Activated T-cell treated with anti-CD3 and anti-CD28 coated beads, Interleukin-2, amount 50 U/mL, for 48 hours (primary cell): ENCODE measurements at regions not wholly inside any gene's neighbourhood (a gene's known extent, or its start where the extent isn't known, plus 50 kb on each side); places are given as distances from the start of the nearest gene placed in this dataset.
"Not testable (repeated sequence)": the region's sequence is repeated elsewhere in the genome, so short reads cannot be mapped to it uniquely, and the experiment has no call there.

Source experiments
- DNase-seq, 2 experiments: peaks; one replicate each; pipeline ENCODE4 v3.0.0-alpha.2; 2020

DNA sequence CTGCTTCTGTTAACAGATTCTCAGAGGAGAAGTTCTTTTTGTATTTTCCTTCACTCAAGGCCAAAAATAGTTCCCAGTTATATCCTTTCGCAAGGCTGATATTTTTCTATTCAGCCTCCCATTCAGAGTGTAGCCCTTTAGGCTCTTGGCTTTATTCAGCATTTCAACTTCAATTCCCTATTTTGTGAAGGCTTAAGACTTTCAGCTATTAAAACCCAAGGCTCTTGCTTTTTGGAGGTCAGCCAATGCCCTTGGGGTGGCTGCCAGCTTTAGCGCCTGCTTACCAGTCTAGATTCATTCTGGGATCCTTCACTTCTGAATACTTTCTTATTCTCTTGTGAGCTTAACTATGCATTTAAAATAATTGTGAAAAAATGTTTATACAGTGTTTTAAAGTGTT lies 57.3 kb upstream of the ADGRA3 start:
- no peak for DNase-seq

GRCh38 chr4:22573641-22574040 lies 57.8 kb upstream of the ADGRA3 start:
- no peak for DNase-seq

DNA sequence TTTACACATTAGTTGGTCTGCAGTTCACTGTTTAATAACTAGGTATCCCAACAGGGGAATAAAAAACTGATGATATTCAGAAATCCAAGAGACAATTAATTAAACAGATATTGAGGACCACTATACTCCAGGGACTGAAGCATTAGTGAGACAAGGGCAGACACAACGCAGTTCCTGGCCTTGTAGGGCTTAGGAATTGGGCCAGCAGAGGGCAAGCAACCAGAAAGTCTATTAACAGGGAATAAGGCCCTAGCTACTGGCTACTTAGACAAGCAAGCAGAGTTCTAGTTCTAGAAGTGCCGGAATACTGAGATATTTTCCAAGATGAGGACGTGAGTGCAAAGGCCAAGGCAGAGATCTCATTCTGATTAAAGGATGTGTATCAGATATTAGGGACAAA lies 58.6 kb upstream of the ADGRA3 start:
- DNase-seq = no peak

DNA sequence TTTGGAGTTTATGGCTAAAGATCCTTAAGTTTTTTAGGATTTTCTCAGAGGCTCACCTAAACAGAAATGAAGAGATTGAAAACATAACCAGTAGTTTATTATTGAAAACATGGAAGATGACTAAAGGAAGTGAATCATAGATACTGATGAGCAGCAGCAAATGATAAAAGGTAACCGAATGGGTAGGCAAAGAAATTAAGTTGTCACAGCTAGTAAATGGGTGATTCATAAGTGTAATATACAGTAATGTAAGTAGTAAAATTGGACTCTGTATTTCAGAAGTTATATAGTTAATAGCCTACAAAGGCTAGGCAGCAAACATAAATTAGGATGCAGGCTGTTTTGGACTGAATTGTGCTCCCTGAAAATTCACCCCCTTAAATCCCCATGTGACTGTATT lies 59.0 kb upstream of the ADGRA3 start:
- DNase-seq = no peak

DNA sequence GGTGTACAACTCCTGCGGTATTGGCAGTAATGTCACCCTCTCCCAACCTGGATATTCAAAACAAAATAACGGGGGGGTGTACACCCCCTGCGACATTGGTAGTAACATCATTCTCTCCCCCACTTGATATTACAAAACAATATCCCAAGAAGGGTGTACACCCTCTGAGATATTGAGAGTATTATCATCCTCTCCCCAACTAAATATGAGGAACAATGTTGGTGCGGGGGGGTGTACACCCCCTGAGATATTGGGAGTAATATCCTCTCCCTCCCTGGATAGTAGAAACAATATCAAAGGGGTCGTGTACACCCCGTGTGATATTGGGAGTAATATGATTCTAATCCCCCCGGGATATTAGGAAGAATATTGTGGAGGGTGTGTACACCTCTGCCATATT lies 71.4 kb upstream of the ADGRA3 start:
- no peak for DNase-seq

GRCh38 chr4:22593933-22594332 lies 78.1 kb upstream of the ADGRA3 start:
- DNase-seq = no peak

DNA sequence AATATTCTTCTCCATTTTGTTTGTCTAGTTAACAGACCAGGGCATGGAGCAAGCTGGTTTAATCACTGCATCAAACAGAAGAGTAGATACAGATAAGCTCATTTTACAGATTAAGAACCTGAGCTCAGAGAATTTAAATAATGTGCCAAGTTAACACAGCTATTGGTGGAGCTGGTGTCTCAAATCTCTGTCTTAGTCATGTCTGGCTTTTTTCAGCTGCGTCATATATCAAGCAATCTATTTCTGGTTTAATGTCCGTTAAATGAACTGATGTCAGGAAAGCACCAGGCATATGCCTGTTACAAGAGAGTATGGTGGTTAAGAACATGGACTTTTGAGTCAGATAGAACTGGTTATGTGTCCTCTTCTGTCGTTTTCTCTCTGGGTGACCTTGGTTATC lies 79.8 kb upstream of the ADGRA3 start:
- DNase-seq = no peak

DNA sequence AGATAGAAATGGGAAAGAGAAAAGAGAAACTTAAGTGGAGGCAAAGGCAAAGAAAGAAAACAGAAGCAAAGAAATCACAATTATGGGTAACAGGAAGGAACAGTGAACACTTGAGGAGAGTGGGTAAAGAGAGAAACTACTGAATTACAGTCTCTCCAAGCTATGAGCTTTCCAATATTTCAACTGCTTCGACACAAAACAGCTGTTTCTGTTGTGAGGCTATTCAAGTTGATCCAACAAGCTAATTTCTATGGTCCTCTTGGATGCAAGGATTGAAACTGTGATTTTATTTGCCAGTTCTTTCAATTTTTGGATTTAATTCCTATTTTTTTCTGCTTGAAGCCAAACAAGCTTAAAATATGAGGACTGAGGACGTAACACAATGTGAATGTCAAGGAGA lies 80.5 kb upstream of the ADGRA3 start:
- DNase-seq = no peak

GRCh38 chr4:22597471-22597870 lies 81.6 kb upstream of the ADGRA3 start:
- DNase-seq = no peak

DNA sequence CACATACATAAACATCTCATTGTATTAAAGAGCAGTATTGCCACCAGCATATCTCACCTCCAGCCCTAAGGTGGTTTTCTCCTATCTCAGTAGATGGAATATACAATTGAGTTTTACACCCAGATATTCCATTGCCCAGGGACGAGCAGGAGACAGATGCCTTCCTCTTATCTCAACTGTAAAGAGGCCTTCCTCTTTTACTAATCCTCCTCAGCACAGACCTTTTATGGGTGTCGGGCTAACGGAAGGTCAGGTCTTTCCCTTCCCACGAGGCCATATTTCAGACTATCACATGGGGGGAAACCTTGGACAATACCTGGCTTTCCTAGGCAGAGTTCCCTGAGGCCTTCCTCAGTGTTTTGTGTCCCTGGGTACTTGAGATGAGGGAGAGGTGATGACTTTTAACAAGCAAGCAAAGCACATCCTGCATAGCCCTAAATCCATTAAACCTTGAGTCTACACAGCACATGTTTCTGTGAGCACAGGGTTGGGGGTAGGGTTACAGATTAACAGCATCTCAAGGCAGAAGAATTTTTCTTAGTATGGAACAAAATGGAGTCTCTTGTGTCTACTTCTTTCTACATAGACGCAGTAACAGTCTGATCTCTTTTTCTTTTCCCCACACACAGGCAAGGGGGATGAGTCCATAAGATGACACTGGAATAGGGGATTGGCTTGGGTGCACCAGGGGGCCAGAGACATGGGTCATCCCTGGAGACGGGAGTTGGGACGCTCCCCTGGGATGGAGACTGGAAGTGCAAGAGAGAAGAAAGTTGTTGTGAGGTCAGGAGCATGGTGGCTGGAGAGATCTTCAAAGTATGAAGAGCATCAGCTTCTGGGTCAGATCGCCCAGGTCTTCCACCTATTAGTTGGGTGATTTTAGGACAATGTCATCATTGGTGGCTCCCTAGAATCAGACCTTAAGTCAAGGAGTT lies 82.5 kb upstream of the ADGRA3 start:
- not testable (repeated sequence) for DNase-seq

GRCh38 chr4:22599228-22599928 lies 83.5 kb upstream of the ADGRA3 start:
- DNase-seq = not testable (repeated sequence)

DNA sequence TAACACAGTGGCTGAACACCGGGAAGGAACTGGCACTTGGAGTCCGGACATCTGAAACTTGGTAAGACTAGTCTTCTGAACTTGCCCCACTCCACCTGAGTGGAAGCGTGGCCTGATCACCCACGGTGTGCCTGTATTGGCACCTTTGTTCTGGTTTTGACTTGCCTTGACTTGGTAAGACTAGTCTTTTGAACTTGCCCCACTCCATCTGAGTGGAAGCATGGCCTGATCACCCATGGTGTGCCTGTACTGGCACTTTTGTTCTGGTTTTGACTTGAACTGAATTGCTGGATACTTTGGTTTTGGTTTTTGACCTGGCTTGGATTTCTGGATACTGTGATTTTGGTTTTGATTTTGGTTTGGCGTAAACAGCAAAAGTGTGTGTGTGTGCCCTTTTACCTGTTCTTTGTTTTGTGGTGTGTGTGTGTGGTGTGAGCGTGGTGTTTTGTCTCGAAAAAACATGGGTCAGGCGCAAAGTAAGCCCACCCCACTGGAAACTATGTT lies 84.1 kb upstream of the ADGRA3 start:
- DNase-seq = not testable (repeated sequence)

GRCh38 chr4:22601638-22602037 lies 85.8 kb upstream of the ADGRA3 start:
- not testable (repeated sequence) for DNase-seq

- DNase-seq = peak; percentile 41 to 59
These were observed 85.4 kb upstream of the GBA3 start for GRCh38 chr4:22607382-22607781.

- not testable (repeated sequence) for DNase-seq
These were observed 82.7 kb upstream of the GBA3 start for GRCh38 chr4:22609951-22610525.

GRCh38 chr4:22614114-22614513 lies 78.6 kb upstream of the GBA3 start:
- no peak for DNase-seq

DNA sequence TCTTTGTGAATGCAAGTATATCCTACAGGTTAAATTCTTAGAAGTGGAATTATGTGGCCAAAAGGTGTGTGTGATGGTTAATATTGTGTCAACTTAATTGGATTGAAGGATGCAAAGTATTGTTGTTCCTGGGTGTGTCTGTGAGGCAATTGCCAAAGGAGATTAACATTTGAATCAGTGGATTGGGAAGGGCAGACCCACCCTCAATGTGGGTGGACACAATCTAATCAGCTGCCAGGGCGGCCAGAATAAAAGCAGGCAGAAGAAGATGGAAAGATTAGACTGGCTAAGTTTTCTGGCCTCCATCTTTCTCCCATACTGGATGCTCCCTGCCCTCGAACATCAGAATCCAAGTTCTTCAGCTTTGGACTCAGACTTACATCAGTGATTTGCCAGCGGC lies 76.2 kb upstream of the GBA3 start:
- no peak for DNase-seq

- not testable (repeated sequence) for DNase-seq
These were observed 72.6 kb upstream of the GBA3 start for GRCh38 chr4:22620144-22620543.

DNA sequence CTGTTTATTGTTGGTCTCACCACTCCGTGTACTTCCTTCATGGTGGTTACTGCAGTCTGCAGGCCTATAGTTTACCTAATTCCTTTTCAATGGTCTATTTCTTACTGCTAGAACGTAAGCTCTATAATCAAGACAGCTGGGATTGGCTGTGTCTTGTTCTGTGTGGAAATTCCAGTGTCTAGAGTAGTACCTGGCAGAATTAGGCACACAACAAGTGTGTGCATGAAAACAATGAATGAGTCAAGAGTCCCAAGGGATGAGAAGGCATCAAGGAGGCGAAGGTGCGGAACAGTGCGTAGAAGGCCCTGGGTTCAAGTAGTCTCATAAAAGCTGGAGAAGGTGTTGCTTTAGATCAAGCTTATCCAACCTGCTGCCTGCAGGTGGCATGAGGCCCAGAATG lies 70.8 kb upstream of the GBA3 start:
- DNase-seq = not testable (repeated sequence)

DNA sequence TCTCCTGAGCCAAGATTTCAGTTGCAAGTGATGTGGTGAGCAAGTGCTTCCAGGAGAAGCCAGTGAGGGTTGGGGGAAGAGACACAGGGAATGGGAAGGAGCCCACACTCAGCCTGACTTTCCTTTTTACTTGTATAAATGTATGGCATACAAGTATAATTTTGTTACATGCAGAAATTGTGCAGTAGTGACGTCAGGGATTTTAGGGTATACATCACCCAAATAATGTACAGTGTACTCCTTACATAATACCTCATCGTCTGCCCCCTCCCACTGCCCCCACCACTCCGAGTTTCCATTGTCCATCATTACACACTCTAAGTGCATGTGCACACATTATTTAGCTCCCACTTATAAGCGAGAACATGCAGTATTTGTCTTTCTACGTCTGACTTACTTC lies 68.7 kb upstream of the GBA3 start:
- not testable (repeated sequence) for DNase-seq

- no peak for DNase-seq
These were observed 67.4 kb upstream of the GBA3 start for GRCh38 chr4:22625311-22625710.

- not testable (repeated sequence) for DNase-seq
These were observed 64.9 kb upstream of the GBA3 start for GRCh38 chr4:22627851-22628250.

GRCh38 chr4:22630161-22630975 lies 62.4 kb upstream of the GBA3 start:
- not testable (repeated sequence) for DNase-seq
